CD4-positive, alpha-beta T cell treated with Interleukin-21 for 1 hour (primary cell): ENCODE measurements at regions not wholly inside any gene's neighbourhood (a gene's known extent, or its start where the extent isn't known, plus 50 kb on each side); places are given as distances from the start of the nearest gene placed in this dataset.
"Not testable (repeated sequence)": the region's sequence is repeated elsewhere in the genome, so short reads cannot be mapped to it uniquely, and the experiment has no call there.

Experiments
- DNase-seq: peaks from one replicate; pipeline ENCODE4 v3.0.0-alpha.2; 2020

- not testable (repeated sequence) for DNase-seq
Measured at GRCh38 chr10:129213996-129214395, 253.0 kb upstream of the MGMT start.

- DNase-seq = no peak
Measured at GRCh38 chr10:129219364-129219763, 247.7 kb upstream of the MGMT start.

- DNase-seq = no peak
Measured at GRCh38 chr10:129222436-129222835, 244.6 kb upstream of the MGMT start.

GRCh38 chr10:129223363-129223762 lies 243.7 kb upstream of the MGMT start:
- DNase-seq = no peak

- DNase-seq = no peak
Measured at GRCh38 chr10:129224065-129224464, 243.0 kb upstream of the MGMT start.

GRCh38 chr10:129231821-129232220 lies 235.2 kb upstream of the MGMT start:
- no peak for DNase-seq

GRCh38 chr10:129233351-129234148 lies 233.5 kb upstream of the MGMT start:
- no peak for DNase-seq

- no peak for DNase-seq
Measured at GRCh38 chr10:129236274-129236691, 230.8 kb upstream of the MGMT start.

GRCh38 chr10:129241461-129241860 lies 225.6 kb upstream of the MGMT start:
- DNase-seq = no peak

- DNase-seq = no peak
Measured at GRCh38 chr10:129244298-129244697, 222.7 kb upstream of the MGMT start.

GRCh38 chr10:129244757-129245156 lies 222.3 kb upstream of the MGMT start:
- no peak for DNase-seq

GRCh38 chr10:129253161-129253864 lies 213.7 kb upstream of the MGMT start:
- DNase-seq = no peak

GRCh38 chr10:129253865-129254179 lies 213.2 kb upstream of the MGMT start:
- no peak for DNase-seq

GRCh38 chr10:129258283-129258923 lies 208.6 kb upstream of the MGMT start:
- no peak for DNase-seq

- no peak for DNase-seq
Measured at GRCh38 chr10:129259128-129259815, 207.8 kb upstream of the MGMT start.

GRCh38 chr10:129272176-129272575 lies 194.9 kb upstream of the MGMT start:
- no peak for DNase-seq

GRCh38 chr10:129272866-129273650 lies 194.0 kb upstream of the MGMT start:
- DNase-seq = no peak

GRCh38 chr10:129273860-129274259 lies 193.2 kb upstream of the MGMT start:
- DNase-seq = no peak

- DNase-seq = no peak
Measured at GRCh38 chr10:129274748-129275474, 192.1 kb upstream of the MGMT start.

- no peak for DNase-seq
Measured at GRCh38 chr10:129275886-129276285, 191.2 kb upstream of the MGMT start.

- DNase-seq = no peak
Measured at GRCh38 chr10:129277084-129277483, 190.0 kb upstream of the MGMT start.

- DNase-seq = no peak
Measured at GRCh38 chr10:129277841-129278240, 189.2 kb upstream of the MGMT start.
